Coronary artery (tissue), 2 donors: ENCODE measurements at regions not wholly inside any gene's neighbourhood (a gene's known extent, or its start where the extent isn't known, plus 50 kb on each side); places are given as distances from the start of the nearest gene placed in this dataset.

Experiments
- DNase-seq: peaks from one replicate; pipeline ENCODE4 v3.0.0-alpha.2; 2017; ENCODE audit warnings: low spot score
- H3K27ac ChIP-seq, 2 donors: fragments of 200-600 bp; sonication (generic); one replicate each; pipeline ENCODE4 v1.5.1; 2016 to 2019
- H3K4me3 ChIP-seq: fragments of 200-600 bp; sonication (generic); 2 replicates; pipeline ENCODE4 v1.5.1; 2016; ENCODE audit warnings: mild to moderate bottlenecking, moderate library complexity
- CTCF ChIP-seq: fragments of 200-600 bp; sonication (generic); IDR thresholded peaks from one replicate; pipeline ENCODE4 v1.5.1; 2019; ENCODE audit warnings: antibody characterized with exemption

DNA sequence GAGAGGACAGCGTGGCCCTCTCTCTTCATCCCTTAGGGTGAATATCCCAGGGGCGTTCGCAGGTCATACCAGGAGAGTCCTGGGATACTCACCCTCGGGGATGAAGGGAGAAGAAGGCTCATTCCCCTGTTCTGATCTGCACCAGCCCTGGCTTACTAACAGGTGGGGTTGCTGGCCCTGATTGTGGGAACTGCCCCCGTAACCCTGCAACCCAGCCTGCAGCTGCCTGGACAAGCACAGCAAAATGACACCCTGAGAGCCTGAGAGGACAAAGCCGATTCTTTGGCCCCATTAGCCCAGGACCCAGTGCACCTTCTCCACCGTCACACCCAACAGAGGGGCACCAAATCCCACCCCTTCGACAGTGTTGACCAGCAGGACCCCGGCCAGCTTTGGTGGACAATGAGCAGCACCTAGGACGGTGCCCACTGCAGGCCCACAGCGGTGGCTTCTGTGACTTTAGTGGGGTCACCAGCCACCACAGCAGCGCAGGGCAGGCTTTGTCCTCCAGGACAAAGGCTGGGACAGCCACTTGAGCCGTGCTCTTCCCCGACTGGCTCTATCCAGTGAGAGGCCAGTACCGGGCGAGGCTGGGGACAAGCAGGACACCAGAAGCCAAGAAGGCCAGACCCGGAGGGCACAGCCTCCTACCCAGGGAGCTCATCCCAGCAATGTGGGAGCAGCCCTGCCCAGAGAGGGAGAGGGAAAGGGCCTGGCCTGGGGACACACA is 98.5 kb upstream of the RTL6 start:
- H3K4me3 ChIP-seq, result no peak overlapping the region
- no peak overlapping the region for H3K27ac ChIP-seq
- no peak for TF ChIP-seq CTCF
- no peak for DNase-seq

DNA sequence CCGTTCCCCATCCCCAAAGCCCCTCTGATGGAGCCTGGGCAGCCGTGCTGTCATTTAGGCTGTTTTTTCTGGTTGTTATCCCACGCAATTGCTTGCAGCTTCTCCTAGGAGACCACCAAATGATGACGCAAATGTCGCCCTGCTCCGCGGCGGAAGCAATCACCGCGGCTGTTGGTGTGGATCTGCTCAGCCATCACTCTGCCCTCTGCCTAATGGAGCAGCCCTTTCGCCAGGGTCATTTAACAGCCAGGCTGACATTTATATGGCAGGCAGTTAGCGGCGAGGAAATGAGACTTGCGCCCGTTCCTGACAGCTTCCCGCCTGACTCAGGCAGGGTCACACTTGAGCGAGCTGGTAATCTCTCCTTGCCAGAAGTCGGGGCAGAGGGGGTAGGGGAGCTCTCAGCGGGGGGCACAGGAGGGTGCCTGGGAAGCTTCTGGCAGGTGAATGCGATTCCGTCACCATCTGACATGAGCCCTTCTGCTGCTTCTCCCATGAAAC is 97.9 kb upstream of the RTL6 start:
- H3K27ac ChIP-seq, result no peak overlapping the region
- H3K4me3 ChIP-seq, result no peak overlapping the region
- no peak for DNase-seq
- no peak for TF ChIP-seq CTCF

- no peak for TF ChIP-seq CTCF
- no peak for DNase-seq
- no peak overlapping the region for H3K27ac ChIP-seq
- no peak overlapping the region for H3K4me3 ChIP-seq
These were observed 96.9 kb upstream of the RTL6 start for GRCh38 chr22:44594951-44595350.

DNA sequence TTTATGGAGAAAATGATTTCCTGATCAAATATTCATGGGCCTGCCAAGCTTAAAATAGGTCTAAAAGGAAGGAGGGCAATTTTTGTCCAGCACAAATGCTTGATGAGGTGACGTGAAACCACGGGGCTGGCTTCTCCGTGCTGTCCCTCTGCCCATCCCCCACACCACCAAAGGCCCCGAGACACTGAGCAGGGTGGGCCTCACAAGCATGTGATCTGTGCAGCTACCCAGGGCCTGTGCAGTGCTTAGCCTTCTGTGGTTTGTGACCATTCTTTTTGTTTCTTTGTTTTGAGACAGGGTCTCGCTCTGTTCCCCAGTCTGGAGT is 94.8 kb upstream of the RTL6 start:
- no peak overlapping the region for H3K4me3 ChIP-seq
- no peak for DNase-seq
- no peak for TF ChIP-seq CTCF
- H3K27ac ChIP-seq, result no peak overlapping the region

DNA sequence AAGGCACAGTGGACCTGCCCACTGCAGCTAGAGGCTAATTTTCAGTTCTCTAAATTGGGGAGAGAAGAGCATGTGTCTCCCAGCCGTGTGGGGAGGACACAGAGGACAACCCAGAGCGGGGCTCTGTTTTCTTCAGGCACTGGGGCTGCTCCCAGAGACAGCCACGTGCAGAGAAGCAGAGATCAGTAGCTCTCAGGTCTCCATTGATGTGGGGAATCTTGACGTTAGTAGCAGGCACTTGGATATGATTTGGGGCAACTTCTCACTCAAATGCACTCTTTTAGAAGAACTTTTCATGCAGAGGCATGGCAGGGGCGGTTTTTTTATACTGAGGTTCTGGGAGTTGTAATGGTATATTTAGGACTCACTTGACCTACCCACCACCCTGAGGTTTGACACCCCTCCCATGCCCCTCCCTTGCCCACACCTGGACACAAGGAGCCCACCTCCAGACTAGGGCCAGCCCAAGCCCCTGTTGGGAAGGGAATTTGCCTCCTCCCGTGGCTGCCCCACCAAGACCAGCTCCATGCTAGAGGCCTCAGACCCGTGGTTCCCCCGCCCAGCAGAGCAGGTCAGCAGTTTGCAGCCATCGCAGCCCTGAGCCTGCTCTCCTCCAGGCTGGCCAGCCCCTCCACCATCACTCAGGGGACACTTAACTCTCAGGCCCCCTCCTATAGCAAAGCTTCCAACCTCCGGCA is 94.2 kb upstream of the RTL6 start:
- no peak for DNase-seq
- Histone ChIP-seq H3K27ac (no peak overlapping the region), H3K4me3 (no peak overlapping the region)
- TF ChIP-seq CTCF, result no peak

GRCh38 chr22:44591146-44591790 is 93.2 kb upstream of the RTL6 start:
- Histone ChIP-seq H3K27ac (no peak overlapping the region), H3K4me3 (no peak overlapping the region)
- no peak for TF ChIP-seq CTCF
- no peak for DNase-seq
